ENCODE measurements at regions not wholly inside any gene's neighbourhood (a gene's known extent, or its start where the extent isn't known, plus 50 kb on each side); places are given as distances from the start of the nearest gene placed in this dataset.

DNA sequence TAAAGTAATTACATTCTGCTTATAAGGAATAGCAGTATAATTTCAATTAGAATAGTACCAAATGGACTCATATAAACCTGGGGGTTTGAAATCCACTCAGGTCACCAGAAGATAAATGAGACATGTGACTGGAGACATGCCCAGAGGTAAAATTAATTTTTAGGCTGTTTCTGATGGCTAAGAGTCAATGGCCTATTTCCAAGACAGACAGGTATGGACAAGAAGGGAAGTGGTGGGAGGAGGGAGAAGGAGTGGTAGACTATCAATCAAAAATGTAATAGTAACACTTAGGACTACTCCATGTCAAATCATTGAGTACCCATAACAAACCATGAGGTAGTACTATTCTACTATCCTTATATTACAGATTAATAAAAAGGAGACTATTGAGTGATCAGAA, 544.0 kb downstream of the GALC start:
- TF ChIP-seq, protein P1, sequence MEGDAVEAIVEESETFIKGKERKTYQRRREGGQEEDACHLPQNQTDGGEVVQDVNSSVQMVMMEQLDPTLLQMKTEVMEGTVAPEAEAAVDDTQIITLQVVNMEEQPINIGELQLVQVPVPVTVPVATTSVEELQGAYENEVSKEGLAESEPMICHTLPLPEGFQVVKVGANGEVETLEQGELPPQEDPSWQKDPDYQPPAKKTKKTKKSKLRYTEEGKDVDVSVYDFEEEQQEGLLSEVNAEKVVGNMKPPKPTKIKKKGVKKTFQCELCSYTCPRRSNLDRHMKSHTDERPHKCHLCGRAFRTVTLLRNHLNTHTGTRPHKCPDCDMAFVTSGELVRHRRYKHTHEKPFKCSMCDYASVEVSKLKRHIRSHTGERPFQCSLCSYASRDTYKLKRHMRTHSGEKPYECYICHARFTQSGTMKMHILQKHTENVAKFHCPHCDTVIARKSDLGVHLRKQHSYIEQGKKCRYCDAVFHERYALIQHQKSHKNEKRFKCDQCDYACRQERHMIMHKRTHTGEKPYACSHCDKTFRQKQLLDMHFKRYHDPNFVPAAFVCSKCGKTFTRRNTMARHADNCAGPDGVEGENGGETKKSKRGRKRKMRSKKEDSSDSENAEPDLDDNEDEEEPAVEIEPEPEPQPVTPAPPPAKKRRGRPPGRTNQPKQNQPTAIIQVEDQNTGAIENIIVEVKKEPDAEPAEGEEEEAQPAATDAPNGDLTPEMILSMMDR (IDR thresholded peaks at IDR 0.05) = no peak
- no peak for TF ChIP-seq POLR2A (IDR thresholded peaks at IDR 0.05)

All from esophagus squamous epithelium (tissue), 4 donors.